ENCODE measurements at regions not wholly inside any gene's neighbourhood (a gene's known extent, or its start where the extent isn't known, plus 50 kb on each side); places are given as distances from the start of the nearest gene placed in this dataset.

DNA sequence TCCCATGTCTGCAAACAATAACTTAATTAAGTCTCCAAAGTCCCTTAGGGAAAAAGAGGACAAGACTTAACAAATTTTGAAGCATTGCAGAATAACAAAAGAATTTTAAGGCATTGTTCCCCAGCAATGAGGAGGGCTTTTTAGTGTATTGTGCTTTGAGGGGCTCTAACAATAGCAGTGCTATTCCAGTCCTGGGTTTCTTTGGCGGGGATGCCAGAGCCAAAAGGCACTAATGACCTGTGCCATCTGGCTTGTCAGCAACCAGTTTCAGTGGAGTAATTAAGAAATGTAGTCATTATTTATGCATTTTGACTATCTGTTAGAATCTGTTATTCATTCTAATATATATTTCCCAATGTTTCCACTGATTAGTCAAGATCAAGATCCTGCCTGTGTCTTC, 575.4 kb downstream of the SPRY1 start:
- Histone ChIP-seq H3K4me3 (ENCODE audit: low read depth, low read length, poor library complexity, severe bottlenecking) (no peak overlapping the region), H3K4me1 (ENCODE audit: insufficient read depth, low read length, severe bottlenecking) (peaks cover 17% of the 10 kb centered on the region), H3K9me2 (ENCODE audit: low read depth, low read length) (no peaks in the 10 kb centered on the region), H4K20me1 (ENCODE audit: insufficient read depth, low read length) (no peaks in the 10 kb centered on the region), H3K79me2 (ENCODE audit: insufficient read depth, low read length) (no peaks in the 10 kb centered on the region), H3F3A (ENCODE audit: insufficient read depth, low read length) (no peaks in the 10 kb centered on the region), H3K9ac (ENCODE audit: low read length) (no peak overlapping the region), H3K4me2 (ENCODE audit: low read length) (no peak overlapping the region), H3K36me3 (ENCODE audit: insufficient read depth, low read length) (no peaks in the 10 kb centered on the region), H2AFZ (ENCODE audit: low read length) (no peak overlapping the region), H3K9me3 (ENCODE audit: low read length) (no peaks in the 10 kb centered on the region; the same call in 1 of the 2 replicates), H3K27ac (ENCODE audit: low read depth, low read length, poor library complexity, severe bottlenecking) (no peak overlapping the region), H3K27me3 (ENCODE audit: insufficient read depth, low read length) (no peaks in the 10 kb centered on the region)
- TF ChIP-seq EZH2 (IDR thresholded peaks at IDR 0.05; ENCODE audit: borderline replicate concordance, low read length), result no peak
- TF ChIP-seq, protein P1, sequence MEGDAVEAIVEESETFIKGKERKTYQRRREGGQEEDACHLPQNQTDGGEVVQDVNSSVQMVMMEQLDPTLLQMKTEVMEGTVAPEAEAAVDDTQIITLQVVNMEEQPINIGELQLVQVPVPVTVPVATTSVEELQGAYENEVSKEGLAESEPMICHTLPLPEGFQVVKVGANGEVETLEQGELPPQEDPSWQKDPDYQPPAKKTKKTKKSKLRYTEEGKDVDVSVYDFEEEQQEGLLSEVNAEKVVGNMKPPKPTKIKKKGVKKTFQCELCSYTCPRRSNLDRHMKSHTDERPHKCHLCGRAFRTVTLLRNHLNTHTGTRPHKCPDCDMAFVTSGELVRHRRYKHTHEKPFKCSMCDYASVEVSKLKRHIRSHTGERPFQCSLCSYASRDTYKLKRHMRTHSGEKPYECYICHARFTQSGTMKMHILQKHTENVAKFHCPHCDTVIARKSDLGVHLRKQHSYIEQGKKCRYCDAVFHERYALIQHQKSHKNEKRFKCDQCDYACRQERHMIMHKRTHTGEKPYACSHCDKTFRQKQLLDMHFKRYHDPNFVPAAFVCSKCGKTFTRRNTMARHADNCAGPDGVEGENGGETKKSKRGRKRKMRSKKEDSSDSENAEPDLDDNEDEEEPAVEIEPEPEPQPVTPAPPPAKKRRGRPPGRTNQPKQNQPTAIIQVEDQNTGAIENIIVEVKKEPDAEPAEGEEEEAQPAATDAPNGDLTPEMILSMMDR (IDR thresholded peaks at IDR 0.05; ENCODE audit: low read length), result no peak

DNA sequence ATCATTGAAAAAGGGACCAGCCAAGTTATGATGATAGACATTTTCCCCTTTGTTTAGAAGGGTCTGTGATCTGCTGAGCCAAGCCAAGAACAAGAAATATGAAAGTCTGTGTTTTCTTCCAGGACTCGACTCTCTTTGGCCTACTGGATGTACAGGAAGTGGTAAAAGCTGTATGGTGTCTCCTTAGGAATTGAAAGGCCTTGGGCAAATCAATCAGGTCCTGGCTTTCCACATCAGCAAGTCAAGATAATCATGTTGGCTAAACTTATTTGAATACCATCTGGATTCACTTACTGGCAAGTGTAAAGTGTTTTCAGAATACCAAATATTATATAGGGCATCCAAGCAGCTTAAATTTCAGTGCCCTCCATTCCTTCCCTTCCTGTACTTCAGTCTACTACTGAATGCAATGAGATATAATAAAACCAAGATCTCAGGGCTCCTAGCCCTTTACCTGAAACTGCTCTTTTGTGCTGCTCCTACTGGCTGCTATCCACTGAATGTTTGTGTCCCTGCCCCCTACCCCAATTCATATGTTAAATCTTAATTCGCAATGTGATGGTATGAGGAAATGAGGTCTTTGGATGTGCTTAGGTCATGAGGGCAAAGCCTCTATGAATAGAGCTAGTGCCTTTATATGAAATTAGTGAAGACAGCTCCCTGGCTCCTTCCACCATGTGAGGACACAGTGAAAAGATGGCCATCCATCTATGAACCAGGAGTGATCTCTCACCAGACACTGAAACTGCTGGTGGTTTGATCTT, 578.0 kb downstream of the SPRY1 start:
- Histone ChIP-seq H2AFZ (ENCODE audit: low read length) (no peak overlapping the region), H3K4me2 (ENCODE audit: low read length) (no peak overlapping the region), H3K9ac (ENCODE audit: low read length) (no peak overlapping the region), H3K27ac (ENCODE audit: low read depth, low read length, poor library complexity, severe bottlenecking) (no peak overlapping the region), H4K20me1 (ENCODE audit: insufficient read depth, low read length) (no peaks in the 10 kb centered on the region), H3K9me2 (ENCODE audit: low read depth, low read length) (no peaks in the 10 kb centered on the region), H3K27me3 (ENCODE audit: insufficient read depth, low read length) (no peaks in the 10 kb centered on the region), H3K4me1 (ENCODE audit: insufficient read depth, low read length, severe bottlenecking) (peaks cover 24% of the 10 kb centered on the region), H3K4me3 (ENCODE audit: low read depth, low read length, poor library complexity, severe bottlenecking) (no peak overlapping the region), H3K36me3 (ENCODE audit: insufficient read depth, low read length) (no peaks in the 10 kb centered on the region), H3K9me3 (ENCODE audit: low read length) (no peaks in the 10 kb centered on the region; the same call in 1 of the 2 replicates), H3F3A (ENCODE audit: insufficient read depth, low read length) (no peaks in the 10 kb centered on the region), H3K79me2 (ENCODE audit: insufficient read depth, low read length) (no peaks in the 10 kb centered on the region)
- TF ChIP-seq, protein P1 (IDR thresholded peaks at IDR 0.05; ENCODE audit: low read length), result no peak
- TF ChIP-seq EZH2 (IDR thresholded peaks at IDR 0.05; ENCODE audit: borderline replicate concordance, low read length), result no peak

DNA sequence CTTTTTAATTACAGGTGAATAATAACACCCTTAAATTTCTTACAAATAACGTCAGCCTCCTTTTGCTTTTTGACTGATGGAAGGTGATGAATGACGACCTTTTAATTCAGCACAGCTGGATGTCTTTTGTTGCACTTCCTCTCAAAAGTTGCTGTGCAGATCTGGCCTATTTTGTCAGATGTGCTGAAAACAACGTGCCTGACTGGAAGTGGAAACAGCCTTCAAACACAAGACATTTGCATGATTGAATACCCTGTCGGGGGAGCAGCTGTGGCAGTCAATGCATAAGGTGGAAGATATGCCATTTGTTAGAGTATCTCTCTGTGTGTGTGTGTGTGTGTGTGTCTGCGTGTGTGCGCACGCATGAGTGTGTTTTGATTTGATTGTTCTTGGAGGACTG, 579.7 kb downstream of the SPRY1 start:
- Histone ChIP-seq H3K79me2 (ENCODE audit: insufficient read depth, low read length) (no peaks in the 10 kb centered on the region), H3K9me3 (ENCODE audit: low read length) (no peaks in the 10 kb centered on the region; the same call in 1 of the 2 replicates), H3K4me2 (ENCODE audit: low read length) (peak overlapping the region; percentile 38), H3K9me2 (ENCODE audit: low read depth, low read length) (no peaks in the 10 kb centered on the region), H3K9ac (ENCODE audit: low read length) (no peak overlapping the region; the same call in 1 of the 2 replicates), H4K20me1 (ENCODE audit: insufficient read depth, low read length) (no peaks in the 10 kb centered on the region), H3K4me1 (ENCODE audit: insufficient read depth, low read length, severe bottlenecking) (peaks cover 24% of the 10 kb centered on the region), H3F3A (ENCODE audit: insufficient read depth, low read length) (no peaks in the 10 kb centered on the region), H3K4me3 (ENCODE audit: low read depth, low read length, poor library complexity, severe bottlenecking) (peak overlapping the region; percentile 16), H3K27ac (ENCODE audit: low read depth, low read length, poor library complexity, severe bottlenecking) (peak overlapping the region; percentile 81), H3K36me3 (ENCODE audit: insufficient read depth, low read length) (no peaks in the 10 kb centered on the region), H2AFZ (ENCODE audit: low read length) (no peak overlapping the region), H3K27me3 (ENCODE audit: insufficient read depth, low read length) (no peaks in the 10 kb centered on the region)
- no peak for TF ChIP-seq EZH2 (IDR thresholded peaks at IDR 0.05; ENCODE audit: borderline replicate concordance, low read length)
- TF ChIP-seq, protein P1 (IDR thresholded peaks at IDR 0.05; ENCODE audit: low read length), result no peak
